ENCODE measurements at regions not wholly inside any gene's neighbourhood (a gene's known extent, or its start where the extent isn't known, plus 50 kb on each side); places are given as distances from the start of the nearest gene placed in this dataset.

DNA sequence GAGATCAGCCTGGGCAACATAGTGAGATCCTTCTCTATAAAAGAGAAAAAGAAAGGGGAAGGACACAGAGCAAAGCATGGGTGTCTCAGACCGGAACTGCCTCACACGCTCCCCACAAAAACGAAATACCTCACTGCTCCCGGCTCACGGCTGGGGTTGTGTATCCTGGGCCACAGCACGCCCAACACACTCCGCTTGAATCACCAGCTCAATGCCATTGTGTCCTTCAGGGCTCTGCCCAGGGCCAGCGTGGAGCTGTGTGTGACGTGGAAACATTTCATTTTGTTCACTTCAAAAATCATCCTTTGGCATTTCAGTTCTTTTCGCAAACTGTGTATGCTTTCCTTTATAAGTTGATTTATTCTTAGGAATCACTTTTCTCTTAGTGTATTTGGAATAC, 279.5 kb downstream of the IRX1 start:
- no peak overlapping the region for H3K4me3 ChIP-seq (ENCODE audit: low read depth, low read length)
- no peaks in the 10 kb centered on the region for H3K36me3 ChIP-seq (ENCODE audit: control insufficient read depth in 2 of 2, insufficient read depth in 1 of 2, low read length in 2 of 2)
- TF ChIP-seq TRIM28 (IDR thresholded peaks at IDR 0.05; ENCODE audit: borderline replicate concordance, low read length) (no peak), ZNF335 (tag by site-specific recombination; conservative IDR thresholded peaks at IDR 0.05) (no peak), ZNF175 (tag by site-specific recombination; IDR thresholded peaks at IDR 0.05) (no peak), ZNF660 (tag by site-specific recombination; IDR thresholded peaks at IDR 0.05) (no peak), ZNF112 (tag by site-specific recombination; IDR thresholded peaks at IDR 0.05) (no peak), SCRT1 (tag by site-specific recombination; IDR thresholded peaks at IDR 0.05; ENCODE audit: borderline replicate concordance) (no peak)
- TF ChIP-seq, protein P1, sequence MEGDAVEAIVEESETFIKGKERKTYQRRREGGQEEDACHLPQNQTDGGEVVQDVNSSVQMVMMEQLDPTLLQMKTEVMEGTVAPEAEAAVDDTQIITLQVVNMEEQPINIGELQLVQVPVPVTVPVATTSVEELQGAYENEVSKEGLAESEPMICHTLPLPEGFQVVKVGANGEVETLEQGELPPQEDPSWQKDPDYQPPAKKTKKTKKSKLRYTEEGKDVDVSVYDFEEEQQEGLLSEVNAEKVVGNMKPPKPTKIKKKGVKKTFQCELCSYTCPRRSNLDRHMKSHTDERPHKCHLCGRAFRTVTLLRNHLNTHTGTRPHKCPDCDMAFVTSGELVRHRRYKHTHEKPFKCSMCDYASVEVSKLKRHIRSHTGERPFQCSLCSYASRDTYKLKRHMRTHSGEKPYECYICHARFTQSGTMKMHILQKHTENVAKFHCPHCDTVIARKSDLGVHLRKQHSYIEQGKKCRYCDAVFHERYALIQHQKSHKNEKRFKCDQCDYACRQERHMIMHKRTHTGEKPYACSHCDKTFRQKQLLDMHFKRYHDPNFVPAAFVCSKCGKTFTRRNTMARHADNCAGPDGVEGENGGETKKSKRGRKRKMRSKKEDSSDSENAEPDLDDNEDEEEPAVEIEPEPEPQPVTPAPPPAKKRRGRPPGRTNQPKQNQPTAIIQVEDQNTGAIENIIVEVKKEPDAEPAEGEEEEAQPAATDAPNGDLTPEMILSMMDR (tag by site-specific recombination; IDR thresholded peaks at IDR 0.05), result no peak
- TF ChIP-seq, protein P2, sequence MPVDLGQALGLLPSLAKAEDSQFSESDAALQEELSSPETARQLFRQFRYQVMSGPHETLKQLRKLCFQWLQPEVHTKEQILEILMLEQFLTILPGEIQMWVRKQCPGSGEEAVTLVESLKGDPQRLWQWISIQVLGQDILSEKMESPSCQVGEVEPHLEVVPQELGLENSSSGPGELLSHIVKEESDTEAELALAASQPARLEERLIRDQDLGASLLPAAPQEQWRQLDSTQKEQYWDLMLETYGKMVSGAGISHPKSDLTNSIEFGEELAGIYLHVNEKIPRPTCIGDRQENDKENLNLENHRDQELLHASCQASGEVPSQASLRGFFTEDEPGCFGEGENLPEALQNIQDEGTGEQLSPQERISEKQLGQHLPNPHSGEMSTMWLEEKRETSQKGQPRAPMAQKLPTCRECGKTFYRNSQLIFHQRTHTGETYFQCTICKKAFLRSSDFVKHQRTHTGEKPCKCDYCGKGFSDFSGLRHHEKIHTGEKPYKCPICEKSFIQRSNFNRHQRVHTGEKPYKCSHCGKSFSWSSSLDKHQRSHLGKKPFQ (tag by site-specific recombination; IDR thresholded peaks at IDR 0.05), result no peak
- TF ChIP-seq, protein P3, sequence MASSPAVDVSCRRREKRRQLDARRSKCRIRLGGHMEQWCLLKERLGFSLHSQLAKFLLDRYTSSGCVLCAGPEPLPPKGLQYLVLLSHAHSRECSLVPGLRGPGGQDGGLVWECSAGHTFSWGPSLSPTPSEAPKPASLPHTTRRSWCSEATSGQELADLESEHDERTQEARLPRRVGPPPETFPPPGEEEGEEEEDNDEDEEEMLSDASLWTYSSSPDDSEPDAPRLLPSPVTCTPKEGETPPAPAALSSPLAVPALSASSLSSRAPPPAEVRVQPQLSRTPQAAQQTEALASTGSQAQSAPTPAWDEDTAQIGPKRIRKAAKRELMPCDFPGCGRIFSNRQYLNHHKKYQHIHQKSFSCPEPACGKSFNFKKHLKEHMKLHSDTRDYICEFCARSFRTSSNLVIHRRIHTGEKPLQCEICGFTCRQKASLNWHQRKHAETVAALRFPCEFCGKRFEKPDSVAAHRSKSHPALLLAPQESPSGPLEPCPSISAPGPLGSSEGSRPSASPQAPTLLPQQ (tag by site-specific recombination; IDR thresholded peaks at IDR 0.05), result no peak
- ChIA-PET CTCF (no interaction called here), POLR2A (no interaction called here)
- no peak overlapping the region for H3K27ac ChIP-seq (ENCODE audit: extremely low read depth, low read depth, low read length)
- H3K4me1 ChIP-seq (ENCODE audit: control insufficient read depth, insufficient read depth, low read length), result no peaks in the 10 kb centered on the region
- no peaks in the 10 kb centered on the region for H3K9me3 ChIP-seq (ENCODE audit: control insufficient read depth, insufficient read depth, low read depth, low read length)

DNA sequence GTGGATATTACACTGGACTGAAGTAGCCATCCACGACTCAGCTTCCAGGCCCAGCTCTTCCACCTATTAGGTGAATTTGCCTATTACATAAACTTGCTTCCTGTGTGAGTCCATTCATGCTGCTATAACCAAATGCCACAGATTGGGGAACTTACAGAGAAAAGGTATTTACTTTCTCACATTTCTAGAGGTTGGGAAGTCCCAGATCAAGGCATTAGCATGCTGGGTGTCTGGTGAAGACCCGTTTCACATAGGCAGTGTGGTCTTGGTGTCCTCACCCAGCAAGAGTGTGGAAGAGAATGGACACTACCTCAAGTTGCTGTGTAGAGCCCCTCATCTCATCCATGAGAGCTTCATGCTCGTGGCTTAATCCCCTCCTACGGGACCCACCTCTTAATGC, 282.6 kb downstream of the IRX1 start:
- H3K27ac ChIP-seq (ENCODE audit: extremely low read depth, low read depth, low read length), result no peak overlapping the region
- no peak overlapping the region for H3K4me3 ChIP-seq (ENCODE audit: low read depth, low read length)
- POLR2A ChIA-PET, result no interaction called here
- no peaks in the 10 kb centered on the region for H3K9me3 ChIP-seq (ENCODE audit: control insufficient read depth, insufficient read depth, low read depth, low read length)
- TF ChIP-seq REPIN1 (tag by site-specific recombination; IDR thresholded peaks at IDR 0.05; ENCODE audit: low read depth), result no peak
- TF ChIP-seq PRDM1 (tag by site-specific recombination; IDR thresholded peaks at IDR 0.05), result no peak
- TF ChIP-seq FEZF1 (tag by site-specific recombination; IDR thresholded peaks at IDR 0.05), result no peak
- no peak for TF ChIP-seq ZNF140 (tag by site-specific recombination; IDR thresholded peaks at IDR 0.05)
- no peak for TF ChIP-seq ZFP37 (tag by site-specific recombination; IDR thresholded peaks at IDR 0.05)
- no peak for TF ChIP-seq ZNF510 (tag by site-specific recombination; IDR thresholded peaks at IDR 0.05; ENCODE audit: insufficient replicate concordance)
- no peak for TF ChIP-seq ZNF768 (tag by site-specific recombination; IDR thresholded peaks at IDR 0.05)
- TF ChIP-seq ZNF654 (tag by site-specific recombination; IDR thresholded peaks at IDR 0.05; ENCODE audit: low read depth), result no peak
- TF ChIP-seq KLF7 (tag by site-specific recombination; IDR thresholded peaks at IDR 0.05; ENCODE audit: borderline replicate concordance), result no peak
- TF ChIP-seq GLI4 (tag by site-specific recombination; IDR thresholded peaks at IDR 0.05), result no peak
- TF ChIP-seq ZNF677 (tag by site-specific recombination; IDR thresholded peaks at IDR 0.05), result no peak
- TF ChIP-seq, protein P4, sequence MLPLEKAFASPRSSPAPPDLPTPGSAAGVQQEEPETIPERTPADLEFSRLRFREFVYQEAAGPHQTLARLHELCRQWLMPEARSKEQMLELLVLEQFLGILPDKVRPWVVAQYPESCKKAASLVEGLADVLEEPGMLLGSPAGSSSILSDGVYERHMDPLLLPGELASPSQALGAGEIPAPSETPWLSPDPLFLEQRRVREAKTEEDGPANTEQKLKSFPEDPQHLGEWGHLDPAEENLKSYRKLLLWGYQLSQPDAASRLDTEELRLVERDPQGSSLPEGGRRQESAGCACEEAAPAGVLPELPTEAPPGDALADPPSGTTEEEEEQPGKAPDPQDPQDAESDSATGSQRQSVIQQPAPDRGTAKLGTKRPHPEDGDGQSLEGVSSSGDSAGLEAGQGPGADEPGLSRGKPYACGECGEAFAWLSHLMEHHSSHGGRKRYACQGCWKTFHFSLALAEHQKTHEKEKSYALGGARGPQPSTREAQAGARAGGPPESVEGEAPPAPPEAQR (tag by site-specific recombination; IDR thresholded peaks at IDR 0.05), result no peak
- TF ChIP-seq ZBTB48 (tag by site-specific recombination; IDR thresholded peaks at IDR 0.05), result no peak
- TF ChIP-seq ZNF670 (tag by site-specific recombination; IDR thresholded peaks at IDR 0.05; ENCODE audit: low read depth), result no peak
- no peak for TF ChIP-seq ZNF664 (tag by site-specific recombination; IDR thresholded peaks at IDR 0.05)
- TF ChIP-seq, protein P5, sequence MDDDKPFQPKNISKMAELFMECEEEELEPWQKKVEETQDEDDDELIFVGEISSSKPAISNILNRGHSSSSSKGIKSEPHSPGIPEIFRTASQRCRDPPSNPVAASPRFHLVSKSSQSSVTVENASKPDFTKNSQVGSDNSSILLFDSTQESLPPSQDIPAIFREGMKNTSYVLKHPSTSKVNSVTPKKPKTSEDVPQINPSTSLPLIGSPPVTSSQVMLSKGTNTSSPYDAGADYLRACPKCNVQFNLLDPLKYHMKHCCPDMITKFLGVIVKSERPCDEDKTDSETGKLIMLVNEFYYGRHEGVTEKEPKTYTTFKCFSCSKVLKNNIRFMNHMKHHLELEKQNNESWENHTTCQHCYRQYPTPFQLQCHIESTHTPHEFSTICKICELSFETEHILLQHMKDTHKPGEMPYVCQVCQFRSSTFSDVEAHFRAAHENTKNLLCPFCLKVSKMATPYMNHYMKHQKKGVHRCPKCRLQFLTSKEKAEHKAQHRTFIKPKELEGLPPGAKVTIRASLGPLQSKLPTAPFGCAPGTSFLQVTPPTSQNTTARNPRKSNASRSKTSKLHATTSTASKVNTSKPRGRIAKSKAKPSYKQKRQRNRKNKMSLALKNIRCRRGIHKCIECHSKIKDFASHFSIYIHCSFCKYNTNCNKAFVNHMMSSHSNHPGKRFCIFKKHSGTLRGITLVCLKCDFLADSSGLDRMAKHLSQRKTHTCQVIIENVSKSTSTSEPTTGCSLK (tag by site-specific recombination; IDR thresholded peaks at IDR 0.05), result no peak
- CTCF ChIA-PET, result no interaction called here
- no peaks in the 10 kb centered on the region for H3K36me3 ChIP-seq (ENCODE audit: control insufficient read depth in 2 of 2, insufficient read depth in 1 of 2, low read length in 2 of 2)
- H3K4me1 ChIP-seq (ENCODE audit: control insufficient read depth, insufficient read depth, low read length), result no peaks in the 10 kb centered on the region
